ENCODE measurements at regions not wholly inside any gene's neighbourhood (a gene's known extent, or its start where the extent isn't known, plus 50 kb on each side); places are given as distances from the start of the nearest gene placed in this dataset.
"Not testable (repeated sequence)": the region's sequence is repeated elsewhere in the genome, so short reads cannot be mapped to it uniquely, and the experiment has no call there.

DNA sequence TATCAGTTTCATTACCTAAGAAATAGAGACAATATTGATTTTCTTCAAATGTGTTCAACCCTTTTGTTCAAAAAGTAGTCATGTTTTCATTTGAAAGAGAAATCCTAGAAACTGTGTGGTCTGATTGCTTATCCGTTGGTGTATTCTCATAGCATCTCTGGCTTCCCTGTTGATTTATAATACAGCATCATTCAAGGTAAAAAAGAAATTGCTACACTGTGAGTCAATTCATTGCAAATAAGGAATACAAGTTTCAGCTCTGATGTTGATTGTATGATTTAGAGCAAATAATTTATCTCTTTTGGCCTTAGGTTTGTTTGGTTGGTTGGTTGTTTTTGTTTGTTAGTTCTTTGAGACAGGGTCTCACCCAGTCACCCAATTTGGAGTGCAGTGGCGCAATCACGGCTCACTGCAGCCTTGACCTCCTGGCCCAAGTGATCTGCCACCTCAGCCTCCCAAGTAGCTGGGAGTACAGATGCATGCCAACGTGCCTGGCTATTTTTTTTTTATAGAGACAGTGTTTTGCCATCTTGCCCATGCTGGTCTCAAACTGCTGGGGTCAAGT is 185.5 kb upstream of the TNFAIP3 start:
- DNase-seq (ENCODE audit: low spot score), result no peak
- in situ Hi-C loops (cut with MboI; ENCODE audit: low sequenced_read_pairs, unreplicated experiment), result no loop called here
- TF ChIP-seq, protein P1, sequence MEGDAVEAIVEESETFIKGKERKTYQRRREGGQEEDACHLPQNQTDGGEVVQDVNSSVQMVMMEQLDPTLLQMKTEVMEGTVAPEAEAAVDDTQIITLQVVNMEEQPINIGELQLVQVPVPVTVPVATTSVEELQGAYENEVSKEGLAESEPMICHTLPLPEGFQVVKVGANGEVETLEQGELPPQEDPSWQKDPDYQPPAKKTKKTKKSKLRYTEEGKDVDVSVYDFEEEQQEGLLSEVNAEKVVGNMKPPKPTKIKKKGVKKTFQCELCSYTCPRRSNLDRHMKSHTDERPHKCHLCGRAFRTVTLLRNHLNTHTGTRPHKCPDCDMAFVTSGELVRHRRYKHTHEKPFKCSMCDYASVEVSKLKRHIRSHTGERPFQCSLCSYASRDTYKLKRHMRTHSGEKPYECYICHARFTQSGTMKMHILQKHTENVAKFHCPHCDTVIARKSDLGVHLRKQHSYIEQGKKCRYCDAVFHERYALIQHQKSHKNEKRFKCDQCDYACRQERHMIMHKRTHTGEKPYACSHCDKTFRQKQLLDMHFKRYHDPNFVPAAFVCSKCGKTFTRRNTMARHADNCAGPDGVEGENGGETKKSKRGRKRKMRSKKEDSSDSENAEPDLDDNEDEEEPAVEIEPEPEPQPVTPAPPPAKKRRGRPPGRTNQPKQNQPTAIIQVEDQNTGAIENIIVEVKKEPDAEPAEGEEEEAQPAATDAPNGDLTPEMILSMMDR (IDR thresholded peaks at IDR 0.05; ENCODE audit: borderline replicate concordance, control extremely low read depth, extremely low read depth, insufficient read depth, missing control alignments), result no peak

DNA sequence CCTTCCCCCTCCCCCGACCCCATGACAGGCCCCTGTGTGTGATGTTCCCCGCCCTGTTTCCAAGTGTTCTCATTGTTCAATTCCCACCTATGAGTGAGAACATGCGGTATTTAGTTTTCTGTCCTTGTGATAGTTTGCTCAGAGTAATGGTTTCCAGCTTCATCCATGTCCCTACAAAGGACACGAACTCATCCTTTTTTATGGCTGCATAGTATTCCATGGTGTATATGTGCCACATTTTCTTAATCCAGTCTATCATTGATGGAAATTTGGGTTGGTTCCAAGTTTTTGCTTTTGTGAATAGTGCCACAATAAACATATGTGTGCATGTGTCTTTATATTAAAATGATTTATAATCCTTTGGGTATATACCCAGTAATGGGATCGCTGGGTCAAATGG is 184.4 kb upstream of the TNFAIP3 start:
- in situ Hi-C loops (cut with MboI; ENCODE audit: low sequenced_read_pairs, unreplicated experiment); DNase-seq (ENCODE audit: low spot score): not testable (repeated sequence)

DNA sequence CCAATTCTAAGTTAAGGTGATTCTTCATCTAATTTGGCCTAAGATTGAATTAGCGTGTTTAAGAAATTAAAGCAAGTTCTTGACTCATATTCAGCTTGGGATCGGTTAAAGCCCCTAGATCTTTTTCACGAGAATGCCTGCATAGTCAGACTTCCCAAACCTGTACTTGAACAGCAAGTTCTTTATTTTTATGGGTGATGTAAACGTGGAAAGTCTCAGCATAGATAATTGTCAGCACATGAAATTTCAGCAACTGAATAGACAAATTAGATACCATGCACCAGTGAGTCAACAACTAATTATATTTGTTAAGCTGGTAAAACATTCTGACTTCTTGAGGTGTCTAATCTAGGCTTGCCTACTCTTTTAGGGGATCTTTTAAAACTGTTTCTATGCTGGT is 183.1 kb upstream of the TNFAIP3 start:
- in situ Hi-C loops (cut with MboI; ENCODE audit: low sequenced_read_pairs, unreplicated experiment), result no loop called here
- TF ChIP-seq, protein P1 (IDR thresholded peaks at IDR 0.05; ENCODE audit: borderline replicate concordance, control extremely low read depth, extremely low read depth, insufficient read depth, missing control alignments), result no peak
- no peak for DNase-seq (ENCODE audit: low spot score)

DNA sequence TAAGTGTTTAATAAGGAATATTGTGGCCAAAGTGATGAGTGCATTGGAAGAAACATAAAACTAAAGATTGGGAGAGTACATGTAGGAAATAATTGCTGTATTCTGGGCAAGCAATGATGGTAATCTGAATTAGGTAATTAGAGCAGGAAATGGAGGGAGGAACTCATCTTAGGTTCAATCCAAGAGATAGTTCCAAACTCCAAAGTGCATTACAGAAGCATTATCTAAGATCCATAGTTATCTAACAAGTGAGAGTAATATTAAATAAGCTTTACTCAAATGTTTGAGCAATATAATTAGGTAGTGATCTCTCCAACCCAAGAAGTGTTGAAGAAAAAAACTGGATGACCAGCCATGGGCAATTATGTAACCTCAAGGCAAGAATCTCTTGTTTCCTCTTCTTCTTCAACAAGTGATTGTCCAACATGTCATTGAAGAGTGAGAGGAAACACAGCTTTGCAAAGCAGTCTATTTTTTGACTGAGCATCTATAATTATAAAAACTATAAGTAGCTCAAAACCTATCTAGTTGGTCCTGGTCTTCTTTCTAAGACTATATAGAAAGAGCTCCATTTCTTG is 181.2 kb upstream of the TNFAIP3 start:
- in situ Hi-C loops (cut with MboI; ENCODE audit: low sequenced_read_pairs, unreplicated experiment), result no loop called here
- DNase-seq (ENCODE audit: low spot score), result no peak

DNA sequence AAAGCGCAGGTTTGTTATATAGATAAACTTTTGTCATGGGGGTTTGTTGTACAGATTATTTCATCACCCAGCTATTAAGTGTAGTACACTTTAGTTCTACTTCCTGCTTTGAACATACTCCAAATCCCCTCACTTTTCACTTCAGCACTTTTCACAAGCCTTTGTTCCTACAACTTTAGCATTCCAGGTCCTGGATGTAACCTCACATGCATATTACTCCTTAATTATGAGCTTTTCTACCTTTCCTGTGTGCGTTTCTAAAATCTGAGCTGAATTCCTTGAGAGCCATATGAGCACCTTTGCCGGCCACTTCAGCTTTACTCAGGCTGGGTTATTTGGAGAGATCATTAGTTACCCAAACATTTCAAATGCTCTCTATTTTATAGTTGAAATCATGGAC is 179.2 kb upstream of the TNFAIP3 start:
- in situ Hi-C loops (cut with MboI; ENCODE audit: low sequenced_read_pairs, unreplicated experiment), result no loop called here
- no peak for DNase-seq (ENCODE audit: low spot score)
- TF ChIP-seq, protein P1 (IDR thresholded peaks at IDR 0.05; ENCODE audit: borderline replicate concordance, control extremely low read depth, extremely low read depth, insufficient read depth, missing control alignments), result no peak

More for the DNA sequence above, 181.2 kb upstream of the TNFAIP3 start:
- TF ChIP-seq, protein P1 (IDR thresholded peaks at IDR 0.05; ENCODE audit: borderline replicate concordance, control extremely low read depth, extremely low read depth, insufficient read depth, missing control alignments), result no peak

- TF ChIP-seq, protein P1 (IDR thresholded peaks at IDR 0.05; ENCODE audit: borderline replicate concordance, control extremely low read depth, extremely low read depth, insufficient read depth, missing control alignments), result no peak
- no peak for DNase-seq (ENCODE audit: low spot score)
- in situ Hi-C loops (cut with MboI; ENCODE audit: low sequenced_read_pairs, unreplicated experiment), result no loop called here
Observed at GRCh38 chr6:137688230-137688971, 178.7 kb upstream of the TNFAIP3 start.

DNA sequence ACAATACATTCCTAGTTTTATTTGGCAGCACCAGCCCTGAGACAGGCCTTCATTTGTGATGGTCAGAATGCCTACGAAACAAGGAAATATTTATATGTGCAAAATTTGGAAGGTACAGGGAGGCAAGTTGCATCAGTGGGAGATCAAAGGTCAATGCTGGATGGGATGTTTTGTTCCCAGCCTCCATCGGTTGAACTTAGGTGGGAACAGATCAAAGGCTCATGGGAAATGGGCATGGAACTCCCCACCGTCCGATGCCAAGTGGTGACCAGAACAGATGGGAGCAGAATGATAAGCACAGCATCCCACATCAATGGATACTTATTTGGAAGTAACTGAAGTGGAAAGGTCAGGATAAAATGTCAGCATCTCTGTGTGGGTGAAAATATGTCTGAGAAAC is 177.7 kb upstream of the TNFAIP3 start:
- in situ Hi-C loops (cut with MboI; ENCODE audit: low sequenced_read_pairs, unreplicated experiment), result no loop called here

More for the DNA sequence above, 177.7 kb upstream of the TNFAIP3 start:
- TF ChIP-seq, protein P1 (IDR thresholded peaks at IDR 0.05; ENCODE audit: borderline replicate concordance, control extremely low read depth, extremely low read depth, insufficient read depth, missing control alignments), result no peak
- DNase-seq (ENCODE audit: low spot score), result no peak

Data from GM13976 (cell line).